ENCODE measurements at regions not wholly inside any gene's neighbourhood (a gene's known extent, or its start where the extent isn't known, plus 50 kb on each side); places are given as distances from the start of the nearest gene placed in this dataset.

- no TSS peak for BruUV-seq (replicated peaks)
- POLR2A ChIA-PET (ENCODE audit: low non-redundant PET), result interaction anchor here (0.6 kb wide), 1 partner anchor 13 kb away, joined by 3 read pairs; no protein-coding TSS in a partner anchor
Measured at GRCh38 chr14:30214461-30215090, 286.9 kb upstream of the PRKD1 start.

DNA sequence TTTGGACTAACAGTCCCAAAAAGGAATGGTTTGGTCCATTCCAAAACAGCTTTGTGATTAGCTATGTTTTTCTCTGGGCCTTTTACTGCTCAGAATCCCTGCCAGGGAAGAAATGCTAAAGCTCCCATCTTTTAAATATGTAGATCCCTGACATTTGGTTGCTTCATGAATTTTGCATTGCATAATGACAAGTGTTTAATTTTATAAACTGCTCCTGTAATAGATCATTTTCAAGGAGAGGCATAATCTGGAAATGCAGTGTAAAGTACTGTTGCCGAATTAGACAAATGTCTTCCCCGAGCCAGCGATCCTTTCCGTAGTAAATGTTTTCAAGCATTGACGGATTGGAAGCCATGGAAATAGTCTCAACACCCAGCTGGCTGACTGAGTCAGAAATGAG, 291.3 kb upstream of the PRKD1 start:
- ChIA-PET CTCF (no interaction called here), POLR2A (ENCODE audit: low non-redundant PET) (no interaction called here)
- Histone ChIP-seq H3K4me3 (ENCODE audit: low read depth, low read length, poor library complexity, severe bottlenecking) (no peak overlapping the region), H3K9me3 (ENCODE audit: low read depth, low read length, poor library complexity, severe bottlenecking) (no peaks in the 10 kb centered on the region), H3K27ac (ENCODE audit: low read depth, low read length, poor library complexity, severe bottlenecking) (no peak overlapping the region), H3K36me3 (ENCODE audit: insufficient read depth, low read length, poor library complexity, severe bottlenecking) (no peaks in the 10 kb centered on the region), H3K27me3 (replicated peaks; ENCODE audit: insufficient read depth, low read depth, low read length, poor library complexity) (peaks cover 15% of the 10 kb centered on the region), H3K4me1 (ENCODE audit: insufficient read depth, low read length, poor library complexity, severe bottlenecking) (peaks cover 6% of the 10 kb centered on the region)
- no peak for TF ChIP-seq EZH2 (IDR thresholded peaks at IDR 0.05; ENCODE audit: borderline replicate concordance, low read depth, low read length, poor library complexity, severe bottlenecking)
- no peak for TF ChIP-seq CTCF (conservative IDR thresholded peaks at IDR 0.05; ENCODE audit: low read depth, low read length)
- intact Hi-C loops (cut with micrococcal nuclease; ENCODE audit: unreplicated experiment), result no loop called here
- no TSS peak for BruUV-seq (replicated peaks)
- DNase-seq (ENCODE audit: low spot score), result no peak

More at GRCh38 chr14:30214461-30215090, 286.9 kb upstream of the PRKD1 start:
- Histone ChIP-seq H3K27ac (ENCODE audit: low read depth, low read length, poor library complexity, severe bottlenecking) (no peak overlapping the region), H3K36me3 (ENCODE audit: insufficient read depth, low read length, poor library complexity, severe bottlenecking) (no peaks in the 10 kb centered on the region), H3K4me3 (ENCODE audit: low read depth, low read length, poor library complexity, severe bottlenecking) (no peak overlapping the region), H3K9me3 (ENCODE audit: low read depth, low read length, poor library complexity, severe bottlenecking) (no peaks in the 10 kb centered on the region), H3K27me3 (replicated peaks; ENCODE audit: insufficient read depth, low read depth, low read length, poor library complexity) (peaks cover 3% of the 10 kb centered on the region), H3K4me1 (ENCODE audit: insufficient read depth, low read length, poor library complexity, severe bottlenecking) (no peaks in the 10 kb centered on the region)
- CTCF ChIA-PET, result interaction anchor here (0.6 to 1.4 kb wide), 3 partner anchors 56 to 1459 kb away, joined by 3 to 4 read pairs (median 3); no protein-coding TSS in a partner anchor
- DNase-seq (ENCODE audit: low spot score), result peak; percentile 72
- TF ChIP-seq EZH2 (IDR thresholded peaks at IDR 0.05; ENCODE audit: borderline replicate concordance, low read depth, low read length, poor library complexity, severe bottlenecking) (no peak), CTCF (conservative IDR thresholded peaks at IDR 0.05; ENCODE audit: low read depth, low read length) (peak; percentile 76)
- intact Hi-C loops (cut with micrococcal nuclease; ENCODE audit: unreplicated experiment), result loop anchor here (1.0 to 5.0 kb wide), 3 partner anchors 287 to 1460 kb away; partner anchors contain the start of gene PRKD1

GRCh38 chr14:30221546-30221945, 293.9 kb upstream of the PRKD1 start:
- no peaks in the 10 kb centered on the region for H3K36me3 ChIP-seq (ENCODE audit: insufficient read depth, low read length, poor library complexity, severe bottlenecking)
- intact Hi-C loops (cut with micrococcal nuclease; ENCODE audit: unreplicated experiment), result loop anchor here (10.0 kb wide), 2 partner anchors 223 to 393 kb away; no protein-coding TSS in a partner anchor
- no TSS peak for BruUV-seq (replicated peaks)
- peaks cover 38% of the 10 kb centered on the region for H3K27me3 ChIP-seq (replicated peaks; ENCODE audit: insufficient read depth, low read depth, low read length, poor library complexity)
- H3K4me1 ChIP-seq (ENCODE audit: insufficient read depth, low read length, poor library complexity, severe bottlenecking), result peaks cover 6% of the 10 kb centered on the region
- DNase-seq (ENCODE audit: low spot score), result peak; percentile 54
- ChIA-PET POLR2A (ENCODE audit: low non-redundant PET) (no interaction called here), CTCF (no interaction called here)
- H3K27ac ChIP-seq (ENCODE audit: low read depth, low read length, poor library complexity, severe bottlenecking), result no peak overlapping the region
- no peaks in the 10 kb centered on the region for H3K9me3 ChIP-seq (ENCODE audit: low read depth, low read length, poor library complexity, severe bottlenecking)
- no peak overlapping the region for H3K4me3 ChIP-seq (ENCODE audit: low read depth, low read length, poor library complexity, severe bottlenecking)
- TF ChIP-seq EZH2 (IDR thresholded peaks at IDR 0.05; ENCODE audit: borderline replicate concordance, low read depth, low read length, poor library complexity, severe bottlenecking) (no peak), CTCF (conservative IDR thresholded peaks at IDR 0.05; ENCODE audit: low read depth, low read length) (no peak)
